ENCODE measurements at regions not wholly inside any gene's neighbourhood (a gene's known extent, or its start where the extent isn't known, plus 50 kb on each side); places are given as distances from the start of the nearest gene placed in this dataset.

- no peak for TF ChIP-seq GPBP1L1 (CRISPR knock-in tag; IDR thresholded peaks at IDR 0.05)
- no peak for TF ChIP-seq ZNF383 (CRISPR knock-in tag; IDR thresholded peaks at IDR 0.05; ENCODE audit: borderline replicate concordance)
- TF ChIP-seq, protein P1, sequence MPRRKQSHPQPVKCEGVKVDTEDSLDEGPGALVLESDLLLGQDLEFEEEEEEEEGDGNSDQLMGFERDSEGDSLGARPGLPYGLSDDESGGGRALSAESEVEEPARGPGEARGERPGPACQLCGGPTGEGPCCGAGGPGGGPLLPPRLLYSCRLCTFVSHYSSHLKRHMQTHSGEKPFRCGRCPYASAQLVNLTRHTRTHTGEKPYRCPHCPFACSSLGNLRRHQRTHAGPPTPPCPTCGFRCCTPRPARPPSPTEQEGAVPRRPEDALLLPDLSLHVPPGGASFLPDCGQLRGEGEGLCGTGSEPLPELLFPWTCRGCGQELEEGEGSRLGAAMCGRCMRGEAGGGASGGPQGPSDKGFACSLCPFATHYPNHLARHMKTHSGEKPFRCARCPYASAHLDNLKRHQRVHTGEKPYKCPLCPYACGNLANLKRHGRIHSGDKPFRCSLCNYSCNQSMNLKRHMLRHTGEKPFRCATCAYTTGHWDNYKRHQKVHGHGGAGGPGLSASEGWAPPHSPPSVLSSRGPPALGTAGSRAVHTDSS (CRISPR knock-in tag; conservative IDR thresholded peaks at IDR 0.05) = no peak
- no peak for TF ChIP-seq ZSCAN30 (CRISPR knock-in tag; IDR thresholded peaks at IDR 0.05)
- TF ChIP-seq PHF8 (CRISPR knock-in tag; IDR thresholded peaks at IDR 0.05) = no peak
These were observed 217.0 kb upstream of the TARS1 start (continued) for GRCh38 chr5:33223563-33224284.

DNA sequence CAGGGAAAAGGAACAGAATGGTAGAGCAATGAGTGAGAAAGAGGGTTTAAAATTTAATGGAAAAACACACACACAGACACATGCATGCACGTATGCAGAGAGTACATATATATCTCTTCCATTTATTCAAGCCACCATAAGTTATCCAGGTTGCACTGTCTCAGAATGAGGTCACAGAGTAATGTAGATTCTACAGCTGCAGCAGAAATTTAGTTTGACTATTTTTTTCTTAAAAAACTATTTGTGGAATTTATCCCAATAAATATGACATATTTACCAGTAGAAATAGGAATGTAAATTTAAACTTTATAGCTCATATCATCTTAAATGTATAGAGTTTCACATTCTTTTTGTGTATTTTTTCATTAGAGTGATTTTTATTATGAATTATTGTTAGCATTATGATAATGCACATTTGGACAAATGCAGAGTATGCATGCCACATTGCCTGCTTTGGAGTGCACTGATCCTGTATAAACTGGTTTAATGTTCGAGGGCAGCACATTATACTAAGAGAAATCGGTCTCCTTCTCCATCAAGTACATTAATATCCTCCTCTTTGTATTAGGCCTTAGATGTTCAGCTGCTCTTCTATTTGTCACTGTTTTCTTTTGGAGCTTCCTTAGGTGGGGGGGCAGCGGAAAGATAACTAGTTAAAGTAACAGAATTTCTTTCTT lies 216.3 kb upstream of the TARS1 start:
- Histone ChIP-seq H4K20me1 (ENCODE audit: insufficient read depth, low read length) (no peaks in the 10 kb centered on the region), H3K36me3 (replicated peaks in 1 of 2; ENCODE audit: control insufficient read depth in 1 of 2, insufficient read depth in 2 of 2, low read length in 2 of 2) (no peaks in the 10 kb centered on the region), H3K9me3 (ENCODE audit: low read length) (no peaks in the 10 kb centered on the region), H3K4me3 (replicated peaks in 1 of 3; ENCODE audit: insufficient read depth in 1 of 3, low read depth in 2 of 3, low read length in 3 of 3) (no peak overlapping the region), H3K79me2 (ENCODE audit: insufficient read depth, low read length) (no peaks in the 10 kb centered on the region), H3K4me1 (ENCODE audit: insufficient read depth, low read length) (no peaks in the 10 kb centered on the region), H2AFZ (ENCODE audit: low read length) (no peak overlapping the region), H3K4me2 (ENCODE audit: low read depth, low read length) (no peak overlapping the region), H3K9ac (ENCODE audit: insufficient read depth, low read depth, low read length) (no peak overlapping the region), H3K27ac (ENCODE audit: extremely low read length, insufficient read depth, low read length) (no peak overlapping the region), H3K27me3 (ENCODE audit: control insufficient read depth in 1 of 2, insufficient read depth in 2 of 2, low read length in 2 of 2) (no peaks in the 10 kb centered on the region)
- ChIA-PET CTCF (ENCODE audit: low intra/inter-chr PET ratio, low total read pairs) (no interaction called here), POLR2A (no interaction called here)
- intact Hi-C loops (cut with micrococcal nuclease; ENCODE audit: unreplicated experiment) (no loop called here), in situ Hi-C loops (cut with HindIII; ENCODE audit: extremely low pct_ligation_motif_present, low pct_unique_long_range_greater_than_20kb) (no loop called here)
- ATAC-seq (no peak), FAIRE-seq (no peak), DNase-seq (ENCODE audit: low spot score) (no peak)
- TF ChIP-seq PBX3 (CRISPR knock-in tag; IDR thresholded peaks at IDR 0.05; ENCODE audit: borderline replicate concordance) (no peak), NFIB (CRISPR knock-in tag; IDR thresholded peaks at IDR 0.05; ENCODE audit: borderline replicate concordance) (no peak), HOXA3 (CRISPR knock-in tag; IDR thresholded peaks at IDR 0.05) (no peak), ATM (IDR thresholded peaks at IDR 0.05; ENCODE audit: borderline replicate concordance) (no peak), AHR (CRISPR knock-in tag; IDR thresholded peaks at IDR 0.05) (no peak), PITX1 (CRISPR knock-in tag; IDR thresholded peaks at IDR 0.05) (no peak), HNRNPH1 (optimal IDR thresholded peaks at IDR 0.05; ENCODE audit: low read depth, low read length) (no peak), ZNF33B (CRISPR knock-in tag; IDR thresholded peaks at IDR 0.05) (no peak)
- TF ChIP-seq, protein P2, sequence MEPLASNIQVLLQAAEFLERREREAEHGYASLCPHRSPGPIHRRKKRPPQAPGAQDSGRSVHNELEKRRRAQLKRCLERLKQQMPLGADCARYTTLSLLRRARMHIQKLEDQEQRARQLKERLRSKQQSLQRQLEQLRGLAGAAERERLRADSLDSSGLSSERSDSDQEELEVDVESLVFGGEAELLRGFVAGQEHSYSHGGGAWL (CRISPR knock-in tag; IDR thresholded peaks at IDR 0.05) = no peak
- 0% methylated on average over 4 of the region's 4 CpGs for WGBS (ENCODE audit: low lambda C conversion rate)
- BruUV-seq (replicated peaks) = no TSS peak
